ENCODE measurements at regions not wholly inside any gene's neighbourhood (a gene's known extent, or its start where the extent isn't known, plus 50 kb on each side); places are given as distances from the start of the nearest gene placed in this dataset.

GRCh38 chr2:88329815-88330603, 122.5 kb downstream of the FOXI3 start:
- Histone ChIP-seq H3K18ac (ENCODE audit: low read depth, low read length) (no peak overlapping the region), H4K91ac (ENCODE audit: insufficient read depth, low read depth, low read length) (no peak overlapping the region), H3K27me3 (ENCODE audit: control insufficient read depth, insufficient read depth, low read length) (no peaks in the 10 kb centered on the region), H3K4me3 (ENCODE audit: insufficient read depth, low read depth, low read length) (no peak overlapping the region), H3K9me1 (ENCODE audit: insufficient read depth, low read length) (no peaks in the 10 kb centered on the region), H3K14ac (replicated peaks; ENCODE audit: low read depth, low read length) (no peak overlapping the region), H3K9ac (ENCODE audit: low read depth, low read length) (no peak overlapping the region), H3K4me2 (ENCODE audit: low read depth, low read length) (no peak overlapping the region), H3K36me3 (ENCODE audit: control insufficient read depth, insufficient read depth, low read length) (no peaks in the 10 kb centered on the region), H3K27ac (ENCODE audit: insufficient read depth, low read length) (no peak overlapping the region), H4K5ac (ENCODE audit: low read depth, low read length) (no peak overlapping the region), H2AFZ (replicated peaks; ENCODE audit: low read length, poor library complexity) (peak overlapping the region; percentile 33), H3K4me1 (ENCODE audit: control insufficient read depth, insufficient read depth, low read length) (no peaks in the 10 kb centered on the region), H3K4ac (ENCODE audit: low read depth, low read length) (no peak overlapping the region), H2AK5ac (ENCODE audit: low read depth, low read length) (no peak overlapping the region), H2BK5ac (ENCODE audit: low read depth, low read length, poor library complexity, severe bottlenecking) (no peak overlapping the region), H3K79me1 (ENCODE audit: low read depth in 1 of 2, low read length in 2 of 2) (no peaks in the 10 kb centered on the region), H4K20me1 (ENCODE audit: insufficient read depth, low read length) (no peaks in the 10 kb centered on the region), H2BK15ac (ENCODE audit: low read depth, low read length) (no peak overlapping the region), H3K56ac (ENCODE audit: extremely low read depth, insufficient read depth, low read length) (no peak overlapping the region), H3K9me3 (ENCODE audit: control insufficient read depth, insufficient read depth, low read length) (no peaks in the 10 kb centered on the region), H3K23ac (ENCODE audit: low read depth, low read length) (no peak overlapping the region), H2BK20ac (ENCODE audit: low read depth, low read length) (no peak overlapping the region), H4K8ac (ENCODE audit: low read depth in 2 of 2, low read length in 2 of 2) (no peak overlapping the region), H2AK9ac (replicated peaks; ENCODE audit: low read depth, low read length, poor library complexity) (no peak overlapping the region), H2BK120ac (ENCODE audit: low read depth, low read length) (no peak overlapping the region)
- ATAC-seq (ENCODE audit: low read depth) (no peak), DNase-seq (peak; percentile 3)
- in situ Hi-C loops (cut with MboI; ENCODE audit: low sequenced_read_pairs) = no loop called here
- no TSS peak for BruUV-seq (replicated peaks)
- POLR2A ChIA-PET (ENCODE audit: unreplicated experiment) = no interaction called here
- CTCF ChIA-PET = no interaction called here
- dilution Hi-C loops (cut with HindIII; ENCODE audit: low sequenced_read_pairs, unreplicated experiment) = no loop called here
- no peak for TF ChIP-seq SMC3 (IDR thresholded peaks at IDR 0.05; ENCODE audit: low read depth, low read length)
- TF ChIP-seq RCOR1 (IDR thresholded peaks at IDR 0.05; ENCODE audit: insufficient replicate concordance, low read length) = no peak
- no peak for TF ChIP-seq MAZ (IDR thresholded peaks at IDR 0.05; ENCODE audit: borderline replicate concordance, low read depth, low read length)
- TF ChIP-seq RFX5 (IDR thresholded peaks at IDR 0.05; ENCODE audit: low read depth, low read length) = no peak
- no peak for TF ChIP-seq MAFK (IDR thresholded peaks at IDR 0.05; ENCODE audit: low read depth, low read length)
- no peak for TF ChIP-seq MXI1 (IDR thresholded peaks at IDR 0.05; ENCODE audit: borderline replicate concordance, low read depth, low read length)
- no peak for TF ChIP-seq FOS (IDR thresholded peaks at IDR 0.05; ENCODE audit: low read depth, low read length)
- TF ChIP-seq, protein P1, sequence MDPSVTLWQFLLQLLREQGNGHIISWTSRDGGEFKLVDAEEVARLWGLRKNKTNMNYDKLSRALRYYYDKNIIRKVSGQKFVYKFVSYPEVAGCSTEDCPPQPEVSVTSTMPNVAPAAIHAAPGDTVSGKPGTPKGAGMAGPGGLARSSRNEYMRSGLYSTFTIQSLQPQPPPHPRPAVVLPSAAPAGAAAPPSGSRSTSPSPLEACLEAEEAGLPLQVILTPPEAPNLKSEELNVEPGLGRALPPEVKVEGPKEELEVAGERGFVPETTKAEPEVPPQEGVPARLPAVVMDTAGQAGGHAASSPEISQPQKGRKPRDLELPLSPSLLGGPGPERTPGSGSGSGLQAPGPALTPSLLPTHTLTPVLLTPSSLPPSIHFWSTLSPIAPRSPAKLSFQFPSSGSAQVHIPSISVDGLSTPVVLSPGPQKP (IDR thresholded peaks at IDR 0.05; ENCODE audit: borderline replicate concordance, low read depth, low read length) = no peak
- WGBS, 2 experiments (ENCODE audit: extremely low coverage in 2 of 2, insufficient read length in 1 of 2) = no CpG with 5 or more reads among the region's 8 CpGs
- intact Hi-C loops (cut with micrococcal nuclease) = no loop called here
